ENCODE measurements at regions not wholly inside any gene's neighbourhood (a gene's known extent, or its start where the extent isn't known, plus 50 kb on each side); places are given as distances from the start of the nearest gene placed in this dataset.

DNA sequence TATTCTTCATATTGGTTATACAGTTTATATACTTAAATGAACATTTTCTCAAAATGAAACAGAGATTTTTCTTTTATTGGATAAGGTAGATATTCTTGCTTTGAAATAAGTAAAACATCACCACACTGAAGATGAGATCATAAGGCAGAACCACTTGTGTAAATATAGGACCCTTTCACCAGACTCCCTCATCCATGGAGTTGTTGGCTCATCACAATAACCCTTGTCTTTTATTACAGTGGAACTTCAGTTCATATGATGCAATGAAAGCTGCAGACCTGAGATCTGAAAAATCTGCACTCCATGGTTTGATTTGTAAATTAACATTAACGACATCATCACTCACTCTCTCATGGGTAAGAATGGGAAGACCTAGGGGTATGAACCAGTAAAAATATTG lies 51.9 kb upstream of the DBX2 start:
- Histone ChIP-seq H3K9me3 (no peaks in the 10 kb centered on the region), H3K27me3 (no peaks in the 10 kb centered on the region), H3K4me3 (replicated peaks in 1 of 3) (no peak overlapping the region), H3K27ac (no peak overlapping the region), H3K4me1 (no peaks in the 10 kb centered on the region), H3K36me3 (no peaks in the 10 kb centered on the region)
- no peak for DNase-seq
- TF ChIP-seq, protein P1, sequence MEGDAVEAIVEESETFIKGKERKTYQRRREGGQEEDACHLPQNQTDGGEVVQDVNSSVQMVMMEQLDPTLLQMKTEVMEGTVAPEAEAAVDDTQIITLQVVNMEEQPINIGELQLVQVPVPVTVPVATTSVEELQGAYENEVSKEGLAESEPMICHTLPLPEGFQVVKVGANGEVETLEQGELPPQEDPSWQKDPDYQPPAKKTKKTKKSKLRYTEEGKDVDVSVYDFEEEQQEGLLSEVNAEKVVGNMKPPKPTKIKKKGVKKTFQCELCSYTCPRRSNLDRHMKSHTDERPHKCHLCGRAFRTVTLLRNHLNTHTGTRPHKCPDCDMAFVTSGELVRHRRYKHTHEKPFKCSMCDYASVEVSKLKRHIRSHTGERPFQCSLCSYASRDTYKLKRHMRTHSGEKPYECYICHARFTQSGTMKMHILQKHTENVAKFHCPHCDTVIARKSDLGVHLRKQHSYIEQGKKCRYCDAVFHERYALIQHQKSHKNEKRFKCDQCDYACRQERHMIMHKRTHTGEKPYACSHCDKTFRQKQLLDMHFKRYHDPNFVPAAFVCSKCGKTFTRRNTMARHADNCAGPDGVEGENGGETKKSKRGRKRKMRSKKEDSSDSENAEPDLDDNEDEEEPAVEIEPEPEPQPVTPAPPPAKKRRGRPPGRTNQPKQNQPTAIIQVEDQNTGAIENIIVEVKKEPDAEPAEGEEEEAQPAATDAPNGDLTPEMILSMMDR (IDR thresholded peaks at IDR 0.05): no peak
- TF ChIP-seq POLR2A (IDR thresholded peaks at IDR 0.05): no peak
- intact Hi-C loops (cut with DNase I): no loop called here
- WGBS, 2 donors: 89 to 98% methylated on average over 1 of the region's 1 CpG

GRCh38 chr12:45105996-45106395 lies 55.1 kb upstream of the DBX2 start:
- 92% methylated on average over 10 of the region's 10 CpGs for WGBS, 2 donors
- TF ChIP-seq POLR2A (IDR thresholded peaks at IDR 0.05): no peak
- TF ChIP-seq, protein P1 (IDR thresholded peaks at IDR 0.05): no peak
- Histone ChIP-seq H3K36me3 (no peaks in the 10 kb centered on the region), H3K9me3 (no peaks in the 10 kb centered on the region), H3K4me3 (replicated peaks in 1 of 3) (no peak overlapping the region), H3K27me3 (no peaks in the 10 kb centered on the region), H3K27ac (no peak overlapping the region), H3K4me1 (no peaks in the 10 kb centered on the region)
- intact Hi-C loops (cut with DNase I): no loop called here
- DNase-seq: no peak

DNA sequence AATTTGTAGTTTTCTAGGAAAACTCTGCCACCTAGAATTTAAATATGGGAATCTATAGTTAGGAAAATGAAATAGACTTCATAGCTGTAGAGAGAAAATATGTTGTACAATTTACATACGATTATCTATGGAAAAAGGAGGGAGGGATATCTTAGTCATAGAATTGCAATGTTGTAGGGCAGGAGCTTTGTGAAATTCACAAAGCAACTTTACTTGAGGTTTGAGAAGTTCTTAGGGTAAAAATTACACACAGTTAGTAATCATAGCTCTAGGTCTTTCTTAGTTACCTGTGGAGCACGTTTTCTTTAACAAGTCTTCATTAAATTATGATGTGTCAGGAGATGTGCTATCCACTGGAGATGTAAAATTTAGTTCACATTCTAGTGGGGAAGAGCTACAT lies 61.4 kb upstream of the DBX2 start:
- Histone ChIP-seq H3K4me1 (no peaks in the 10 kb centered on the region), H3K9me3 (no peaks in the 10 kb centered on the region), H3K4me3 (replicated peaks in 1 of 3) (no peak overlapping the region), H3K27ac (no peak overlapping the region), H3K36me3 (no peaks in the 10 kb centered on the region), H3K27me3 (no peaks in the 10 kb centered on the region)
- 81 to 88% methylated on average over 2 of the region's 2 CpGs for WGBS, 2 donors
- TF ChIP-seq, protein P1 (IDR thresholded peaks at IDR 0.05): no peak
- TF ChIP-seq POLR2A (IDR thresholded peaks at IDR 0.05): no peak
- intact Hi-C loops (cut with DNase I): no loop called here
- DNase-seq: no peak

DNA sequence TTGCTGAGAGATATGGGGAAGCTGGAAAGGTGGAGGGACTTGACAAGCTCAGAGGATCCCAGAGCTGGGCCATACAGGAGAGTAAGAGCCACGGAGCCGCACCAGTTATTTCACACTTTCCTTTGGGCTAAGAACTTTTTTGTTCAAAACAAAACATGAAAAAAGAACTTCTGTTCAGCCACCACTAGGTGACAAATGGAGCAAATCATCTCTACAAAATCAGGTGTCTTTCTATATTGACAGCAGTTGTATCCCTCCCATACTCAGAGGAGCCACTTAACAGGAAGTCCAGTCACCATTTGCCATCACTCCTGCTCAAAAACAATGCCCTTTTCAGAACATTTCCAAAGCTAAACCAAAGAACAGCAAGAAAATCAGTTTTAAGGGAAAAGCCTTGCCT lies 70.3 kb upstream of the DBX2 start:
- Histone ChIP-seq H3K4me1 (no peaks in the 10 kb centered on the region), H3K27ac (no peak overlapping the region), H3K27me3 (no peaks in the 10 kb centered on the region), H3K9me3 (no peaks in the 10 kb centered on the region), H3K36me3 (no peaks in the 10 kb centered on the region), H3K4me3 (replicated peaks in 1 of 3) (no peak overlapping the region)
- WGBS, 2 donors: 61 to 91% methylated on average over 2 of the region's 2 CpGs
- intact Hi-C loops (cut with DNase I): no loop called here
- TF ChIP-seq, protein P1 (IDR thresholded peaks at IDR 0.05): no peak
- TF ChIP-seq POLR2A (IDR thresholded peaks at IDR 0.05): no peak
- no peak for DNase-seq

- Histone ChIP-seq H3K9me3 (no peaks in the 10 kb centered on the region), H3K27me3 (no peaks in the 10 kb centered on the region), H3K4me3 (replicated peaks in 1 of 3) (no peak overlapping the region), H3K27ac (no peak overlapping the region), H3K36me3 (no peaks in the 10 kb centered on the region), H3K4me1 (no peaks in the 10 kb centered on the region)
- no peak for DNase-seq
- 55 to 57% methylated on average over 6 of the region's 6 CpGs for WGBS, 2 donors
- TF ChIP-seq, protein P1 (IDR thresholded peaks at IDR 0.05): peak in 1 of 6 experiments; percentile 16
- TF ChIP-seq POLR2A (IDR thresholded peaks at IDR 0.05): no peak
- intact Hi-C loops (cut with DNase I): no loop called here
Observed at GRCh38 chr12:45122768-45123380, 72.0 kb upstream of the DBX2 start.
